ENCODE measurements at regions not wholly inside any gene's neighbourhood (a gene's known extent, or its start where the extent isn't known, plus 50 kb on each side); places are given as distances from the start of the nearest gene placed in this dataset.

DNA sequence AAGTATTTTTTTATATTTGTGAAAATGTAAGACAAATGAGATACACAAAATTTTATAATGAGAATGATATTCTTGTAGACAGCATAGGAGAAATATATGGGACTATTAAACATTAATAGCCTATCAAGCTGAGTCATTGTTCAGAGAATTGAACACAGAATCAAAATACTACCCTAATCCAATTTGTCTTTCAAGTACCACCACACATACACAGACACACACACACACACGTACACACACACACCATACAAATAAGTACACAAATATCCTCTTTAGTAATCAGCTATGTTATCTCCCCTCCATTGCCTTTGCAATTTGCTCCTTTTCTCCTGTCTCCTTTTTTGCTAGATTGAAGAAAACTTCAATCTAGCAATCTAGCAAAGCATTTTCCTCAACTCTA, 499.3 kb downstream of the FOXG1 start:
- no peak for TF ChIP-seq CTCF (IDR thresholded peaks at IDR 0.05)
- no peak for TF ChIP-seq POLR2A (IDR thresholded peaks at IDR 0.05)
